Endodermal cell (in vitro differentiated cells): ENCODE measurements at regions not wholly inside any gene's neighbourhood (a gene's known extent, or its start where the extent isn't known, plus 50 kb on each side); places are given as distances from the start of the nearest gene placed in this dataset.

Source experiments
- DNase-seq: peaks from one replicate; pipeline ENCODE4 v3.0.0-alpha.2; 2017
- H3K27ac ChIP-seq: 2 replicates; pipeline ENCODE4 v1.5.1; 2013; ENCODE audit warnings: mild to moderate bottlenecking, low read depth, low read length, moderate library complexity
- H3K27me3 ChIP-seq: 2 replicates; pipeline ENCODE4 v1.6.1; 2013; ENCODE audit warnings: mild to moderate bottlenecking, low read length, moderate library complexity; ENCODE audit not compliant: insufficient read depth, control insufficient read depth, poor library complexity, severe bottlenecking
- H3K36me3 ChIP-seq: 2 replicates; pipeline ENCODE4 v1.7.0; 2013; ENCODE audit warnings: mild to moderate bottlenecking, low read length, moderate library complexity; ENCODE audit not compliant: control insufficient read depth, insufficient read depth
- H3K4me1 ChIP-seq: one replicate; pipeline ENCODE4 v1.7.0; 2013; ENCODE audit warnings: low read length; ENCODE audit not compliant: control insufficient read depth, insufficient read depth
- H3K4me3 ChIP-seq: 2 replicates; pipeline ENCODE4 v1.5.1; 2013; ENCODE audit warnings: mild to moderate bottlenecking, low read length, moderate library complexity
- H3K9ac ChIP-seq: 2 replicates; pipeline ENCODE4 v1.6.1; 2013; ENCODE audit warnings: mild to moderate bottlenecking, low read length, moderate library complexity; ENCODE audit not compliant: poor library complexity, severe bottlenecking; ENCODE audit errors: extremely low read depth
- H3K9me3 ChIP-seq: 2 replicates; pipeline ENCODE4 v1.6.1; 2013; ENCODE audit warnings: mild to moderate bottlenecking, low read length, moderate library complexity; ENCODE audit not compliant: control insufficient read depth
- H3K27ac Mint-ChIP-seq: 2 replicates; pipeline ENCODE4 v1.8.0; 2020; ENCODE audit warnings: mixed read lengths
- H3K27me3 Mint-ChIP-seq: 2 replicates; pipeline ENCODE4 v1.8.0; 2021; ENCODE audit warnings: mild to moderate bottlenecking, mixed read lengths; ENCODE audit not compliant: insufficient read depth
- H3K36me3 Mint-ChIP-seq: 2 replicates; pipeline ENCODE4 v1.8.0; 2020; ENCODE audit warnings: low read depth, mixed read lengths
- H3K4me1 Mint-ChIP-seq: 2 replicates; pipeline ENCODE4 v1.8.0; 2020; ENCODE audit warnings: mixed read lengths
- H3K4me3 Mint-ChIP-seq: 2 replicates; pipeline ENCODE4 v1.8.0; 2020; ENCODE audit warnings: mild to moderate bottlenecking, moderate library complexity, mixed read lengths
- H3K9me3 Mint-ChIP-seq: 2 replicates; pipeline ENCODE4 v1.8.0; 2020; ENCODE audit warnings: mild to moderate bottlenecking, mixed read lengths
- WGBS, 2 experiments: methylation state at CpG; one replicate each; pipeline versions ENCODE4 v1.1.5 to v1.1.7; 2013; ENCODE audit warnings: missing lambda C conversion rate in 2 of 2, mixed read lengths in 1 of 2; ENCODE audit not compliant: insufficient coverage in 1 of 2, insufficient read length in 1 of 2; 5-methylcytosine and 5-hydroxymethylcytosine counted together
- TF ChIP-seq, protein P1 (sequence below): fragments of 200-600 bp; sonication (generic); conservative IDR thresholded peaks from 2 replicates; pipeline ENCODE4 v1.5.0; 2021; ENCODE audit warnings: antibody characterized with exemption, mild to moderate bottlenecking

- Histone ChIP-seq H3K9ac (no peak overlapping the region), H3K27ac (no peak overlapping the region), H3K4me1 (no peaks in the 10 kb centered on the region), H3K4me3 (no peak overlapping the region), H3K36me3 (no peaks in the 10 kb centered on the region), H3K27me3 (no peaks in the 10 kb centered on the region), H3K9me3 (no peaks in the 10 kb centered on the region)
- Mint-ChIP-seq H3K27me3 (peaks cover 7% of the 10 kb centered on the region), H3K4me1 (peaks cover 17% of the 10 kb centered on the region), H3K27ac (no peak overlapping the region), H3K36me3 (no peaks in the 10 kb centered on the region), H3K4me3 (no peak overlapping the region), H3K9me3 (no peaks in the 10 kb centered on the region)
- peak; percentile 60 for DNase-seq
- TF ChIP-seq, protein P1, sequence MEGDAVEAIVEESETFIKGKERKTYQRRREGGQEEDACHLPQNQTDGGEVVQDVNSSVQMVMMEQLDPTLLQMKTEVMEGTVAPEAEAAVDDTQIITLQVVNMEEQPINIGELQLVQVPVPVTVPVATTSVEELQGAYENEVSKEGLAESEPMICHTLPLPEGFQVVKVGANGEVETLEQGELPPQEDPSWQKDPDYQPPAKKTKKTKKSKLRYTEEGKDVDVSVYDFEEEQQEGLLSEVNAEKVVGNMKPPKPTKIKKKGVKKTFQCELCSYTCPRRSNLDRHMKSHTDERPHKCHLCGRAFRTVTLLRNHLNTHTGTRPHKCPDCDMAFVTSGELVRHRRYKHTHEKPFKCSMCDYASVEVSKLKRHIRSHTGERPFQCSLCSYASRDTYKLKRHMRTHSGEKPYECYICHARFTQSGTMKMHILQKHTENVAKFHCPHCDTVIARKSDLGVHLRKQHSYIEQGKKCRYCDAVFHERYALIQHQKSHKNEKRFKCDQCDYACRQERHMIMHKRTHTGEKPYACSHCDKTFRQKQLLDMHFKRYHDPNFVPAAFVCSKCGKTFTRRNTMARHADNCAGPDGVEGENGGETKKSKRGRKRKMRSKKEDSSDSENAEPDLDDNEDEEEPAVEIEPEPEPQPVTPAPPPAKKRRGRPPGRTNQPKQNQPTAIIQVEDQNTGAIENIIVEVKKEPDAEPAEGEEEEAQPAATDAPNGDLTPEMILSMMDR, result no peak
- 76% methylated on average over 5 to 8 of the region's 8 CpGs for WGBS, 2 experiments
These were observed 190.1 kb upstream of the E2F8 start for GRCh38 chr11:19430754-19431398.

- H3K27ac ChIP-seq, result no peak overlapping the region
- no peak overlapping the region for H3K4me3 ChIP-seq
- no peaks in the 10 kb centered on the region for H3K27me3 ChIP-seq
- peaks cover 7% of the 10 kb centered on the region for H3K27me3 Mint-ChIP-seq
- no peaks in the 10 kb centered on the region for H3K4me1 ChIP-seq
- no peak overlapping the region for H3K4me3 Mint-ChIP-seq
- H3K9me3 ChIP-seq, result no peaks in the 10 kb centered on the region
- no peaks in the 10 kb centered on the region for H3K36me3 ChIP-seq
- TF ChIP-seq, protein P1, result no peak
- H3K4me1 Mint-ChIP-seq, result peaks cover 17% of the 10 kb centered on the region
- DNase-seq, result no peak
- H3K9ac ChIP-seq, result no peak overlapping the region
- no peaks in the 10 kb centered on the region for H3K36me3 Mint-ChIP-seq
- no peak overlapping the region for H3K27ac Mint-ChIP-seq
- 90 to 91% methylated on average over 5 to 7 of the region's 7 CpGs for WGBS, 2 experiments
- no peaks in the 10 kb centered on the region for H3K9me3 Mint-ChIP-seq
These were observed 189.6 kb upstream of the E2F8 start for GRCh38 chr11:19430346-19430745.

GRCh38 chr11:19429108-19429760, 188.5 kb upstream of the E2F8 start:
- H3K4me3 Mint-ChIP-seq, result no peak overlapping the region
- 94 to 98% methylated on average over 2 to 3 of the region's 3 CpGs for WGBS, 2 experiments
- no peaks in the 10 kb centered on the region for H3K36me3 Mint-ChIP-seq
- no peaks in the 10 kb centered on the region for H3K36me3 ChIP-seq
- no peaks in the 10 kb centered on the region for H3K27me3 ChIP-seq
- TF ChIP-seq, protein P1, result no peak
- no peak overlapping the region for H3K27ac Mint-ChIP-seq
- peaks cover 7% of the 10 kb centered on the region for H3K27me3 Mint-ChIP-seq
- H3K4me3 ChIP-seq, result no peak overlapping the region
- no peak overlapping the region for H3K9ac ChIP-seq
- H3K9me3 ChIP-seq, result no peaks in the 10 kb centered on the region
- peaks cover 17% of the 10 kb centered on the region for H3K4me1 Mint-ChIP-seq
- H3K9me3 Mint-ChIP-seq, result no peaks in the 10 kb centered on the region
- H3K27ac ChIP-seq, result no peak overlapping the region
- no peak for DNase-seq
- H3K4me1 ChIP-seq, result no peaks in the 10 kb centered on the region
